ENCODE measurements at regions not wholly inside any gene's neighbourhood (a gene's known extent, or its start where the extent isn't known, plus 50 kb on each side); places are given as distances from the start of the nearest gene placed in this dataset.

GRCh38 chr16:87131996-87132345, 185.2 kb downstream of the C16orf95 start:
- TF ChIP-seq POLR2AphosphoS5 (IDR thresholded peaks at IDR 0.05; ENCODE audit: low read depth, low read length) (no peak), FOXP2 (optimal IDR thresholded peaks at IDR 0.05; ENCODE audit: borderline replicate concordance, extremely low read depth, extremely low read length, insufficient read depth) (no peak), TAF1 (IDR thresholded peaks at IDR 0.05; ENCODE audit: borderline replicate concordance, insufficient read depth, low read length) (no peak), REST (IDR thresholded peaks at IDR 0.05; ENCODE audit: insufficient read depth in 1 of 2, low read depth in 2 of 2, low read length in 2 of 2) (no peak), SIN3A (IDR thresholded peaks at IDR 0.05; ENCODE audit: borderline replicate concordance, insufficient read depth, low read length) (no peak)
